B cell (primary cell): ENCODE measurements at regions not wholly inside any gene's neighbourhood (a gene's known extent, or its start where the extent isn't known, plus 50 kb on each side); places are given as distances from the start of the nearest gene placed in this dataset.

Experiments used
- EZH2 ChIP-seq: IDR thresholded peaks from 2 replicates; pipeline ENCODE4 v1.6.1; 2012; ENCODE audit warnings: borderline replicate concordance, low read depth, mild to moderate bottlenecking, moderate library complexity, low read length; ENCODE audit not compliant: insufficient read depth, poor library complexity, severe bottlenecking
- TF ChIP-seq, protein P1 (sequence below): fragments of 200-600 bp; IDR thresholded peaks from one replicate; pipeline ENCODE4 v1.8.0; 2022; ENCODE audit warnings: antibody characterized with exemption, mild to moderate bottlenecking

DNA sequence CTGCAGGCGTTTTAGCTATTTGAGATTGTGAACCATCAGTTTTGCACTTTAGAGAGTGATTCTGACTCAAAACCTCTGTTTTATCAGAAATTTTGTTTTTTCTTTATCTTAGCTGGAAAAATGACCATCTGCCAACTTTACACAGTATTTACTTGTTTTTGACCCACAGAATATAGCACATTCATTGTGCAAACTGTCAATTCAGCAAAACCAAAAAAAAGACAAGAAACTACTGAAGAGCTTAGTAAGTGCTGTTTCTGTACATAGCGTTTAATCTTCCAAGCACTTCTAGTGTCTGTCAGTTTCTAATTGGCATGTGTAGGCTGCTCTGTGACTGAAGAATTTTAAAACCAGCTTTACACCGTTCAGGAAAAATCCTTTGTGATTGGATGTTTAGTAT is 76.0 kb upstream of the VANGL1 start:
- TF ChIP-seq, protein P1, sequence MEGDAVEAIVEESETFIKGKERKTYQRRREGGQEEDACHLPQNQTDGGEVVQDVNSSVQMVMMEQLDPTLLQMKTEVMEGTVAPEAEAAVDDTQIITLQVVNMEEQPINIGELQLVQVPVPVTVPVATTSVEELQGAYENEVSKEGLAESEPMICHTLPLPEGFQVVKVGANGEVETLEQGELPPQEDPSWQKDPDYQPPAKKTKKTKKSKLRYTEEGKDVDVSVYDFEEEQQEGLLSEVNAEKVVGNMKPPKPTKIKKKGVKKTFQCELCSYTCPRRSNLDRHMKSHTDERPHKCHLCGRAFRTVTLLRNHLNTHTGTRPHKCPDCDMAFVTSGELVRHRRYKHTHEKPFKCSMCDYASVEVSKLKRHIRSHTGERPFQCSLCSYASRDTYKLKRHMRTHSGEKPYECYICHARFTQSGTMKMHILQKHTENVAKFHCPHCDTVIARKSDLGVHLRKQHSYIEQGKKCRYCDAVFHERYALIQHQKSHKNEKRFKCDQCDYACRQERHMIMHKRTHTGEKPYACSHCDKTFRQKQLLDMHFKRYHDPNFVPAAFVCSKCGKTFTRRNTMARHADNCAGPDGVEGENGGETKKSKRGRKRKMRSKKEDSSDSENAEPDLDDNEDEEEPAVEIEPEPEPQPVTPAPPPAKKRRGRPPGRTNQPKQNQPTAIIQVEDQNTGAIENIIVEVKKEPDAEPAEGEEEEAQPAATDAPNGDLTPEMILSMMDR: no peak
- TF ChIP-seq EZH2: no peak
